RWPE1 (cell line): ENCODE measurements at regions not wholly inside any gene's neighbourhood (a gene's known extent, or its start where the extent isn't known, plus 50 kb on each side); places are given as distances from the start of the nearest gene placed in this dataset.

Experiments
- CTCF ChIA-PET: fragments of 350-600 bp; sonication (Branson Sonifier 250); formaldehyde crosslinking; extraction: SDS; loops from one replicate; lab custom pipeline; 2021; lab: Yijun Ruan, JAX
- POLR2A ChIA-PET: fragments of 400-600 bp; formaldehyde crosslinking; extraction: SDS; loops from one replicate; lab custom pipeline; 2020; ENCODE audit warnings: antibody characterized with exemption; ENCODE audit not compliant: low non-redundant PET; lab: Yijun Ruan, JAX
- DNase-seq: peaks from one replicate; pipeline ENCODE4 v3.0.0; 2012; ENCODE audit warnings: low spot score
- H3K27ac ChIP-seq: fragments of 450-650 bp; 2 replicates; pipeline ENCODE4 v1.5.1; 2017
- TF ChIP-seq, protein P1 (sequence below): fragments of 450-650 bp; conservative IDR thresholded peaks from 2 replicates; pipeline ENCODE4 v1.5.1; 2017; ENCODE audit warnings: low read depth, mild to moderate bottlenecking

DNA sequence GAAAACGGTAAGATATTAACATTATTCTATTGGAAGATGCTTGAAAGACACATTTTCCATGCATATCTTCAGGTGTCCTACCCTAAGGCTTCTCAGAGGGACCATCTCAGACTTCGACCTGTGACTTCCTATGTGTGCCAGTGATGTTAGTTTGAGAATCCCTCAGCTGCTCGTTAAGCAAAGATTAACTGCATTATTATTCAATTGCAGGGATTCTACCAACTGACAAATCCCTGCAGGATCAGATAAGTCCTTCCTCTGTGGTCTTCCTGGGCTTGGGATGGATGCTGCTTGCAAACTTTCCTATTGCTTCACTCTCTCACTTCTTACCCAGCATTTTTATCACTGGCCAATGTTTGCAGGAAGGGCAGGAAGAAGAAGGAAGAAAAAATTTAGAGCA lies 83.0 kb upstream of the PPARGC1A start:
- TF ChIP-seq, protein P1, sequence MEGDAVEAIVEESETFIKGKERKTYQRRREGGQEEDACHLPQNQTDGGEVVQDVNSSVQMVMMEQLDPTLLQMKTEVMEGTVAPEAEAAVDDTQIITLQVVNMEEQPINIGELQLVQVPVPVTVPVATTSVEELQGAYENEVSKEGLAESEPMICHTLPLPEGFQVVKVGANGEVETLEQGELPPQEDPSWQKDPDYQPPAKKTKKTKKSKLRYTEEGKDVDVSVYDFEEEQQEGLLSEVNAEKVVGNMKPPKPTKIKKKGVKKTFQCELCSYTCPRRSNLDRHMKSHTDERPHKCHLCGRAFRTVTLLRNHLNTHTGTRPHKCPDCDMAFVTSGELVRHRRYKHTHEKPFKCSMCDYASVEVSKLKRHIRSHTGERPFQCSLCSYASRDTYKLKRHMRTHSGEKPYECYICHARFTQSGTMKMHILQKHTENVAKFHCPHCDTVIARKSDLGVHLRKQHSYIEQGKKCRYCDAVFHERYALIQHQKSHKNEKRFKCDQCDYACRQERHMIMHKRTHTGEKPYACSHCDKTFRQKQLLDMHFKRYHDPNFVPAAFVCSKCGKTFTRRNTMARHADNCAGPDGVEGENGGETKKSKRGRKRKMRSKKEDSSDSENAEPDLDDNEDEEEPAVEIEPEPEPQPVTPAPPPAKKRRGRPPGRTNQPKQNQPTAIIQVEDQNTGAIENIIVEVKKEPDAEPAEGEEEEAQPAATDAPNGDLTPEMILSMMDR = no peak
- ChIA-PET POLR2A (no interaction called here), CTCF (no interaction called here)
- DNase-seq = no peak
- H3K27ac ChIP-seq = no peak overlapping the region

GRCh38 chr4:23972187-23972586 lies 82.3 kb upstream of the PPARGC1A start:
- H3K27ac ChIP-seq = no peak overlapping the region
- no peak for DNase-seq
- TF ChIP-seq, protein P1 = no peak
- CTCF ChIA-PET = no interaction called here
- POLR2A ChIA-PET = no interaction called here

DNA sequence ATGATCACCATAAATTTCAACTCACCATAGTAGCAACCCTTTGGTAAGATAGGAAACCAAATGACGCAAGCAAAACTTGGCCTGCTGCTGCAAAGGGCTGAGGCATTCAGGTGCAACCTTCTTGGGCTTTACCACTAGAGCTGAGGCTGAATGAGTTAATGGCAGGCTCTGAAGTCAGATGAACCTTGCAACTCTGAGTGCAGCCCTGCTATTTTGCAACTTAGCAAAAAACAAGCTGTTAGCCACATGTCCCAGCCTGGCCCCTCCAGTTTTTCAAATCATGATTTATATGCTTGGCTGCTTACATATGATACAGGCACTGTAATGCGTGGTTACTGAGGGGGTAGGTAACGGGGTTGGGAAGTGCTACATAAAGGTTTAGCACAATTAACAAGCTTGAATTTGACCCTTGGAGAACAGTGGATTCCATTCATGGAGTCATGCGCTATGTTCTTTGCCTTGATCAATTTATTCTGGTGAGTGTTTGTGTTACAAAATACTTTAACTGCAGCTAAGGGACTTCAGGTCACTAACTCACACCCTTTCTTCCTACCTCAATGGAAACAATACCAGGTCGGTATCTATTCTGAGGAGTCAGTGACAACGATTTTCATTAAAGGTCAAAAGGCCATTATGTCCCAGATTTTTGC lies 80.5 kb upstream of the PPARGC1A start:
- H3K27ac ChIP-seq = no peak overlapping the region
- DNase-seq = no peak
- TF ChIP-seq, protein P1 = no peak
- ChIA-PET CTCF (interaction anchor here (0.6 kb wide), 1 partner anchor 114 kb away, joined by 3 read pairs; no protein-coding TSS in a partner anchor), POLR2A (no interaction called here)

DNA sequence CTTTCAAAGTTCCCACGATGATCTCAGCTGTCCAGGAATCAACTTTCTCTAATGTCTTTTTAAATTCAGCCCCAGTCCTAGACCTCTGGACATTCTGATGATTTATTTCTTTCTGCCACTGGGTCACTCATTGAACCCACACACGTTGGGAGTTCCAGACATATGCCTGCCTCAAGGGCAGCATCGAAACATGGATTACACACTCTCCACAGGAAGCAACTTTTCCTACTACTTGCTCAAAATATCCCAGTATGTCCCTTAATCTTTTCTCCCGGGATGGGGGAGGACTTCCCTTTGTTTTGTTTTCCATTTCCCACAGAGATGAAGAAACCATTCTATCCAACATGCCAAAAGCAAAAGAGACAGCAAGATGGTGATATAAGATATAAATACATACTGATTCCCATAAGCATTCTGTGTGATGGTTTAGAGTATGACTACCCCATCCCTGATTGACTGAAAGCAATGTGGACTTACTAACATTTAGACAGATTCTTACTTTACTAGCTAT lies 79.8 kb upstream of the PPARGC1A start:
- no peak for DNase-seq
- POLR2A ChIA-PET = no interaction called here
- H3K27ac ChIP-seq = no peak overlapping the region
- TF ChIP-seq, protein P1 = no peak
- CTCF ChIA-PET = no interaction called here

GRCh38 chr4:23967281-23967680 lies 77.4 kb upstream of the PPARGC1A start:
- TF ChIP-seq, protein P1 = no peak
- ChIA-PET POLR2A (no interaction called here), CTCF (no interaction called here)
- no peak for DNase-seq
- H3K27ac ChIP-seq = no peak overlapping the region

DNA sequence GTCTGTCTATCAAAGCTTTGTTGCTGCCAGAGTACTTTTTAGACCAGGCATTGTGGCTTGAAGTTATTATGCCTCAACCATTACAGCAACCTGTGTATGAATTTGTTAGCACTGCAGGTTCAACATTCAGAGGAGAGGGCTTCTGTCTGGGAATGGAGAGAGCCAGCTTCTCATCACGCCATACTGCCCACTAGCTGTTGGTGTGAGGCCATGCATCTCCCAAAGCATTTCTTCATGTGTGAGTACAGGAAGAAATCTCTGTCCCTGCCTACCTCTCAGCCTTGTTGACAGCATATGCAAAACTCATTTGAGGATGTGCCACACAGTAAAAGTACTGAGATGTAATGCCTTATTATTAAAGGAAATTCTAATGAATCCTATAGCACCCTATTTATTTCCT lies 76.9 kb upstream of the PPARGC1A start:
- H3K27ac ChIP-seq = no peak overlapping the region
- TF ChIP-seq, protein P1 = no peak
- DNase-seq = no peak
- ChIA-PET CTCF (no interaction called here), POLR2A (no interaction called here)
